ENCODE measurements at regions not wholly inside any gene's neighbourhood (a gene's known extent, or its start where the extent isn't known, plus 50 kb on each side); places are given as distances from the start of the nearest gene placed in this dataset.

DNA sequence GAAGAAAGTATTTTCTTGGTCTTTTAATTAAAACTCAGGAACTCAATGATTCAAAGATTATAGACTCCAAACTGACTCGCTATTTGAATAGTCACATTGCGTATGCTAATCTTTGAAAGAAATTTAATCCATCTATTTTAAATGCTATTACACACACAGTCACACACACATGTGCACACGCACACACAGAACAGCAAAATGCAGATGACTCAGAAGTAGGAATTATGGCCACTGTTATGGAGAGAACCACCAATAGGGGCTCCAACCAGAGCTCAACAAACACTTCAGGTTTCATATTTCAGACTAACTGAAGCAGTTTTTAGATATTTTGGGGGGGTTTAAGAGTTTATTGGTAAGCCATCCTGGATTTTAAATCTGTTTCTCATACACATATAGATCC is 1917.9 kb downstream of the EFNA5 start (continued):
- TF ChIP-seq, protein P1, sequence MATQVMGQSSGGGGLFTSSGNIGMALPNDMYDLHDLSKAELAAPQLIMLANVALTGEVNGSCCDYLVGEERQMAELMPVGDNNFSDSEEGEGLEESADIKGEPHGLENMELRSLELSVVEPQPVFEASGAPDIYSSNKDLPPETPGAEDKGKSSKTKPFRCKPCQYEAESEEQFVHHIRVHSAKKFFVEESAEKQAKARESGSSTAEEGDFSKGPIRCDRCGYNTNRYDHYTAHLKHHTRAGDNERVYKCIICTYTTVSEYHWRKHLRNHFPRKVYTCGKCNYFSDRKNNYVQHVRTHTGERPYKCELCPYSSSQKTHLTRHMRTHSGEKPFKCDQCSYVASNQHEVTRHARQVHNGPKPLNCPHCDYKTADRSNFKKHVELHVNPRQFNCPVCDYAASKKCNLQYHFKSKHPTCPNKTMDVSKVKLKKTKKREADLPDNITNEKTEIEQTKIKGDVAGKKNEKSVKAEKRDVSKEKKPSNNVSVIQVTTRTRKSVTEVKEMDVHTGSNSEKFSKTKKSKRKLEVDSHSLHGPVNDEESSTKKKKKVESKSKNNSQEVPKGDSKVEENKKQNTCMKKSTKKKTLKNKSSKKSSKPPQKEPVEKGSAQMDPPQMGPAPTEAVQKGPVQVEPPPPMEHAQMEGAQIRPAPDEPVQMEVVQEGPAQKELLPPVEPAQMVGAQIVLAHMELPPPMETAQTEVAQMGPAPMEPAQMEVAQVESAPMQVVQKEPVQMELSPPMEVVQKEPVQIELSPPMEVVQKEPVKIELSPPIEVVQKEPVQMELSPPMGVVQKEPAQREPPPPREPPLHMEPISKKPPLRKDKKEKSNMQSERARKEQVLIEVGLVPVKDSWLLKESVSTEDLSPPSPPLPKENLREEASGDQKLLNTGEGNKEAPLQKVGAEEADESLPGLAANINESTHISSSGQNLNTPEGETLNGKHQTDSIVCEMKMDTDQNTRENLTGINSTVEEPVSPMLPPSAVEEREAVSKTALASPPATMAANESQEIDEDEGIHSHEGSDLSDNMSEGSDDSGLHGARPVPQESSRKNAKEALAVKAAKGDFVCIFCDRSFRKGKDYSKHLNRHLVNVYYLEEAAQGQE (IDR thresholded peaks at IDR 0.05): no peak

DNA sequence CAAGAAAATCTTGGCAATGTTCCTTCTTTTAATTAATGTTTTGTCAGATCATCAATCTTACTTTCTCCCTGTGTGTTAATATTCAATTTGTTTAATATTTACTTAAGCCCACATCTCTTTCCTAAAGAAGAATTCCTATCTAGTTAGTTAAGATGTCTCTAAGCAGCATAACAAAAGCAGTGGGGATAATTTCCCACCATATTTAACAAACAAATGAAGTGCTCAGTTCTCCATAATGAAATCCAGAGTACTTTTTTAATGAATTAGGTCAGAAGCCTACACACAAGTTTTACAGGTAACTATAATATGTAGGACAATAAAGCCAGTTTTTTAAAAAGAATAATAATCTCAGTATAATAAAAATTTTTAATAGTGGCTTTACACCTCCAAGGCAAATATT is 1918.8 kb downstream of the EFNA5 start:
- Histone ChIP-seq H3K36me3 (ENCODE audit: control insufficient read depth in 4 of 4, insufficient read depth in 3 of 4, low read depth in 1 of 4, low read length in 3 of 4) (no peaks in the 10 kb centered on the region), H3K27me3 (ENCODE audit: control insufficient read depth in 4 of 4, insufficient read depth in 4 of 4, low read length in 3 of 4) (no peaks in the 10 kb centered on the region), H3K4me3 (ENCODE audit: low read depth in 1 of 3, low read length in 3 of 3) (no peak overlapping the region), H3K9ac (ENCODE audit: low read depth in 1 of 2, low read length in 2 of 2) (no peak overlapping the region), H3K4me1 (ENCODE audit: control insufficient read depth in 4 of 4, insufficient read depth in 4 of 4, low read length in 3 of 4) (no peaks in the 10 kb centered on the region), H3K9me3 (ENCODE audit: control insufficient read depth in 4 of 4, low read length in 3 of 4) (no peaks in the 10 kb centered on the region), H3K27ac (ENCODE audit: low read depth in 1 of 2, low read length in 2 of 2) (no peak overlapping the region)
- TF ChIP-seq, protein P2, sequence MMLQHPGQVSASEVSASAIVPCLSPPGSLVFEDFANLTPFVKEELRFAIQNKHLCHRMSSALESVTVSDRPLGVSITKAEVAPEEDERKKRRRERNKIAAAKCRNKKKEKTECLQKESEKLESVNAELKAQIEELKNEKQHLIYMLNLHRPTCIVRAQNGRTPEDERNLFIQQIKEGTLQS (IDR thresholded peaks at IDR 0.05): no peak
- TF ChIP-seq JUND (IDR thresholded peaks at IDR 0.05) (no peak), RXRA (IDR thresholded peaks at IDR 0.05) (no peak), HNF4A (conservative IDR thresholded peaks at IDR 0.05) (no peak), RAD21 (IDR thresholded peaks at IDR 0.05) (no peak), FOXA1 (IDR thresholded peaks at IDR 0.05) (no peak), FOXA2 (IDR thresholded peaks at IDR 0.05) (no peak), YY1 (IDR thresholded peaks at IDR 0.05) (no peak), EGR1 (IDR thresholded peaks at IDR 0.05; ENCODE audit: low read depth in 2 of 2) (no peak), SP1 (IDR thresholded peaks at IDR 0.05) (no peak), NR2F2 (IDR thresholded peaks at IDR 0.05) (no peak), GABPA (IDR thresholded peaks at IDR 0.05 in 1 of 2, conservative IDR thresholded peaks at IDR 0.05 in 1 of 2) (no peak), TAF1 (conservative IDR thresholded peaks at IDR 0.05) (no peak), HNF4G (IDR thresholded peaks at IDR 0.05) (no peak)
- TF ChIP-seq, protein P3, sequence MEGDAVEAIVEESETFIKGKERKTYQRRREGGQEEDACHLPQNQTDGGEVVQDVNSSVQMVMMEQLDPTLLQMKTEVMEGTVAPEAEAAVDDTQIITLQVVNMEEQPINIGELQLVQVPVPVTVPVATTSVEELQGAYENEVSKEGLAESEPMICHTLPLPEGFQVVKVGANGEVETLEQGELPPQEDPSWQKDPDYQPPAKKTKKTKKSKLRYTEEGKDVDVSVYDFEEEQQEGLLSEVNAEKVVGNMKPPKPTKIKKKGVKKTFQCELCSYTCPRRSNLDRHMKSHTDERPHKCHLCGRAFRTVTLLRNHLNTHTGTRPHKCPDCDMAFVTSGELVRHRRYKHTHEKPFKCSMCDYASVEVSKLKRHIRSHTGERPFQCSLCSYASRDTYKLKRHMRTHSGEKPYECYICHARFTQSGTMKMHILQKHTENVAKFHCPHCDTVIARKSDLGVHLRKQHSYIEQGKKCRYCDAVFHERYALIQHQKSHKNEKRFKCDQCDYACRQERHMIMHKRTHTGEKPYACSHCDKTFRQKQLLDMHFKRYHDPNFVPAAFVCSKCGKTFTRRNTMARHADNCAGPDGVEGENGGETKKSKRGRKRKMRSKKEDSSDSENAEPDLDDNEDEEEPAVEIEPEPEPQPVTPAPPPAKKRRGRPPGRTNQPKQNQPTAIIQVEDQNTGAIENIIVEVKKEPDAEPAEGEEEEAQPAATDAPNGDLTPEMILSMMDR (IDR thresholded peaks at IDR 0.05; ENCODE audit: low read depth, low read length, missing input control): no peak
- TF ChIP-seq, protein P4, sequence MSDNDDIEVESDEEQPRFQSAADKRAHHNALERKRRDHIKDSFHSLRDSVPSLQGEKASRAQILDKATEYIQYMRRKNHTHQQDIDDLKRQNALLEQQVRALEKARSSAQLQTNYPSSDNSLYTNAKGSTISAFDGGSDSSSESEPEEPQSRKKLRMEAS (IDR thresholded peaks at IDR 0.05): no peak
- TF ChIP-seq, protein P1 (IDR thresholded peaks at IDR 0.05): no peak
- TF ChIP-seq, protein P5, sequence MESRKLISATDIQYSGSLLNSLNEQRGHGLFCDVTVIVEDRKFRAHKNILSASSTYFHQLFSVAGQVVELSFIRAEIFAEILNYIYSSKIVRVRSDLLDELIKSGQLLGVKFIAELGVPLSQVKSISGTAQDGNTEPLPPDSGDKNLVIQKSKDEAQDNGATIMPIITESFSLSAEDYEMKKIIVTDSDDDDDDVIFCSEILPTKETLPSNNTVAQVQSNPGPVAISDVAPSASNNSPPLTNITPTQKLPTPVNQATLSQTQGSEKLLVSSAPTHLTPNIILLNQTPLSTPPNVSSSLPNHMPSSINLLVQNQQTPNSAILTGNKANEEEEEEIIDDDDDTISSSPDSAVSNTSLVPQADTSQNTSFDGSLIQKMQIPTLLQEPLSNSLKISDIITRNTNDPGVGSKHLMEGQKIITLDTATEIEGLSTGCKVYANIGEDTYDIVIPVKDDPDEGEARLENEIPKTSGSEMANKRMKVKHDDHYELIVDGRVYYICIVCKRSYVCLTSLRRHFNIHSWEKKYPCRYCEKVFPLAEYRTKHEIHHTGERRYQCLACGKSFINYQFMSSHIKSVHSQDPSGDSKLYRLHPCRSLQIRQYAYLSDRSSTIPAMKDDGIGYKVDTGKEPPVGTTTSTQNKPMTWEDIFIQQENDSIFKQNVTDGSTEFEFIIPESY (IDR thresholded peaks at IDR 0.05): no peak
- no peak for DNase-seq (ENCODE audit: low spot score)

Measured in liver (tissue), 7 donors.